PC-3 (cell line): ENCODE measurements at regions not wholly inside any gene's neighbourhood (a gene's known extent, or its start where the extent isn't known, plus 50 kb on each side); places are given as distances from the start of the nearest gene placed in this dataset.

Experiments
- ATAC-seq: fragments of 200-7000 bp; cut with Tn5 transposase; 2 replicates; pipeline ENCODE4 v1.9.1; 2020; ENCODE audit warnings: mild to moderate bottlenecking, moderate library complexity
- BruUV-seq: library from RNA; stranded (reverse); fragments of 400-500 nt; replicated peaks from 2 replicates; lab custom pipeline; 2021; lab: Mats Ljungman, UMichigan
- CTCF ChIA-PET: fragments of 300-600 bp; sonication (Branson Sonifier 250); formaldehyde crosslinking; loops from one replicate; lab custom pipeline; 2022; ENCODE audit warnings: antibody characterized with exemption; lab: Charles Lee
- POLR2A ChIA-PET: fragments of 300-600 bp; sonication (Branson Sonifier 250); formaldehyde crosslinking; loops from one replicate; lab custom pipeline; 2022; ENCODE audit warnings: antibody characterized with exemption; ENCODE audit not compliant: unreplicated experiment; lab: Charles Lee
- DNase-seq: peaks from one replicate; pipeline ENCODE4 v3.0.0-alpha.2; 2015
- H2AFZ ChIP-seq: fragments of 300-600 bp; sonication (generic); 2 replicates; pipeline ENCODE4 v1.6.0; 2016; ENCODE audit warnings: antibody characterized with exemption, low read length
- H3F3A ChIP-seq: fragments of 300-600 bp; sonication (generic); one replicate; pipeline ENCODE4 v1.6.0; 2017; ENCODE audit warnings: antibody characterized with exemption, low read length, control low read depth, mild to moderate bottlenecking; ENCODE audit not compliant: unreplicated experiment
- H3K27ac ChIP-seq: fragments of 300-600 bp; sonication (generic); 2 replicates; pipeline ENCODE4 v1.5.1; 2016; ENCODE audit warnings: mild to moderate bottlenecking, low read length
- H3K27me3 ChIP-seq: fragments of 300-600 bp; sonication (generic); 2 replicates; pipeline ENCODE4 v1.6.1; 2016; ENCODE audit warnings: low read length, mixed read lengths
- H3K36me3 ChIP-seq: fragments of 300-600 bp; sonication (generic); 2 replicates; pipeline ENCODE4 v1.6.1; 2016; ENCODE audit warnings: low read depth, mixed run types, low read length, mixed read lengths
- H3K4me1 ChIP-seq: fragments of 300-600 bp; sonication (generic); 2 replicates; pipeline ENCODE4 v1.5.1; 2016; ENCODE audit warnings: low read length; ENCODE audit not compliant: insufficient read depth
- H3K4me2 ChIP-seq: fragments of 300-600 bp; sonication (generic); 2 replicates; pipeline ENCODE4 v1.6.0; 2016; ENCODE audit warnings: low read length
- H3K4me3 ChIP-seq: fragments of 300-600 bp; sonication (generic); 2 replicates; pipeline ENCODE4 v1.5.1; 2016; ENCODE audit warnings: mild to moderate bottlenecking, low read length, mixed read lengths
- H3K79me2 ChIP-seq: fragments of 300-600 bp; sonication (generic); 2 replicates; pipeline ENCODE4 v1.6.1; 2017; ENCODE audit warnings: low read length, mixed read lengths
- H3K9ac ChIP-seq: fragments of 300-600 bp; sonication (generic); 2 replicates; pipeline ENCODE4 v1.6.0; 2016; ENCODE audit warnings: mild to moderate bottlenecking, low read length
- H3K9me2 ChIP-seq: fragments of 300-600 bp; sonication (generic); replicated peaks from 2 replicates; pipeline ENCODE4 v1.6.1; 2016; ENCODE audit warnings: mixed run types, low read length, mixed read lengths
- H3K9me3 ChIP-seq: fragments of 300-600 bp; sonication (generic); 2 replicates; pipeline ENCODE4 v1.6.1; 2016; ENCODE audit warnings: low read length, mixed read lengths
- H4K20me1 ChIP-seq: fragments of 300-600 bp; sonication (generic); 2 replicates; pipeline ENCODE4 v1.6.1; 2016; ENCODE audit warnings: low read length, mixed read lengths
- EZH2 ChIP-seq: fragments of 300-600 bp; sonication (generic); IDR thresholded peaks from one replicate; pipeline ENCODE4 v1.6.1; 2017; ENCODE audit warnings: antibody characterized with exemption, mild to moderate bottlenecking, low read length; ENCODE audit not compliant: unreplicated experiment
- EZH2phosphoT487 ChIP-seq: fragments of 300-600 bp; sonication (generic); IDR thresholded peaks from 2 replicates; pipeline ENCODE4 v1.6.1; 2018; ENCODE audit warnings: mild to moderate bottlenecking, antibody characterized with exemption, low read length, borderline replicate concordance
- intact Hi-C: fragments of 100-400 bp; cut with micrococcal nuclease; formaldehyde crosslinking; loops from 2 replicates; pipeline ENCODE4 v1.9.0; 2023
- TF ChIP-seq, protein P1 (sequence below): fragments of 300-600 bp; sonication (generic); conservative IDR thresholded peaks from 2 replicates; pipeline ENCODE4 v1.5.1; 2017; ENCODE audit warnings: antibody characterized with exemption, low read depth, mild to moderate bottlenecking, low read length

DNA sequence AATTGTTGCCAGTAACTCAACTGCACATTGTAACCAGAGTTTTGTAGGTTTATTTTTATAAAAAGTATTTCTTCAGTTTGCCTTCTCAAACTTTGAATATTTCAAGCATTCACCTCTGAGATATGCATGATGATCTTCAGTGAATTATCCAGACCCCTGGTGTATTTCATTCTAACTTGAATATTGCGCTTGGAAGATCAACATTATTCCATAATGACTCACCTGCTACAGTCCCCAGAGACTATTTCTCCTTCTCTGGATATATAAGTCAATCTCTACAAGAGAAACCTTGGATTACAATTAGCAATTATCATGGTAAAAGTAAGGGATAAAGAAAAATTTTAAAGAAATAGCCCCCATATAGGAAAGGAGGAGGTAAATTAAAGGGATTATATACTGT is 1041.0 kb downstream of the TLE1 start:
- no peak overlapping the region for H3K4me2 ChIP-seq
- H3K27me3 ChIP-seq: no peaks in the 10 kb centered on the region
- no peak overlapping the region for H3K4me3 ChIP-seq
- H3K79me2 ChIP-seq: no peaks in the 10 kb centered on the region
- DNase-seq (peak; percentile 25), ATAC-seq (no peak)
- CTCF ChIA-PET: no interaction called here
- no peak overlapping the region for H3K27ac ChIP-seq
- H3K36me3 ChIP-seq: no peaks in the 10 kb centered on the region
- H2AFZ ChIP-seq: no peak overlapping the region
- no TSS peak for BruUV-seq
- TF ChIP-seq, protein P1, sequence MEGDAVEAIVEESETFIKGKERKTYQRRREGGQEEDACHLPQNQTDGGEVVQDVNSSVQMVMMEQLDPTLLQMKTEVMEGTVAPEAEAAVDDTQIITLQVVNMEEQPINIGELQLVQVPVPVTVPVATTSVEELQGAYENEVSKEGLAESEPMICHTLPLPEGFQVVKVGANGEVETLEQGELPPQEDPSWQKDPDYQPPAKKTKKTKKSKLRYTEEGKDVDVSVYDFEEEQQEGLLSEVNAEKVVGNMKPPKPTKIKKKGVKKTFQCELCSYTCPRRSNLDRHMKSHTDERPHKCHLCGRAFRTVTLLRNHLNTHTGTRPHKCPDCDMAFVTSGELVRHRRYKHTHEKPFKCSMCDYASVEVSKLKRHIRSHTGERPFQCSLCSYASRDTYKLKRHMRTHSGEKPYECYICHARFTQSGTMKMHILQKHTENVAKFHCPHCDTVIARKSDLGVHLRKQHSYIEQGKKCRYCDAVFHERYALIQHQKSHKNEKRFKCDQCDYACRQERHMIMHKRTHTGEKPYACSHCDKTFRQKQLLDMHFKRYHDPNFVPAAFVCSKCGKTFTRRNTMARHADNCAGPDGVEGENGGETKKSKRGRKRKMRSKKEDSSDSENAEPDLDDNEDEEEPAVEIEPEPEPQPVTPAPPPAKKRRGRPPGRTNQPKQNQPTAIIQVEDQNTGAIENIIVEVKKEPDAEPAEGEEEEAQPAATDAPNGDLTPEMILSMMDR: no peak
- TF ChIP-seq EZH2phosphoT487 (no peak), EZH2 (no peak)
- no peaks in the 10 kb centered on the region for H3F3A ChIP-seq
- H3K9me3 ChIP-seq: no peaks in the 10 kb centered on the region
- intact Hi-C loops: no loop called here
- POLR2A ChIA-PET: no interaction called here
- H3K9me2 ChIP-seq: no peaks in the 10 kb centered on the region
- no peaks in the 10 kb centered on the region for H4K20me1 ChIP-seq
- peaks cover 12% of the 10 kb centered on the region; the same call in 1 of the 2 replicates for H3K4me1 ChIP-seq
- H3K9ac ChIP-seq: no peak overlapping the region

DNA sequence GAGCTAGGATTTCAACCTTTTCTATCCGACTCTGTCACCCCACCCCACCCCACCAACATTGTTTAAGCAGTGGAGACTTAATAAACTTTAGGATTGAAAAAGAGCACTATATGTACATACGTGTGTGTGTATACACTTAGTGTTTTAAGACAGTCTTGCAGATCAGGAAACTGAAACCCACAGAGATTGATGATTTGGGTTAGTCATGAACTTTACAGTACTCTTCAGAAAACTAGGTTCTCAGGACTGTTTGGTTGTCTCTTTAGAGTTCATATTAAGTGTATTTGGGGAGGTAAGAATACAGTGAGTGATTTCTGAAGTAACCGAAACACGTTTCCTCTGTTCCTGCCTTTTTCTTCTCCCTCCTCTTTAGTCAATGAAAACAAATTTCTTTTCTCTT is 1043.1 kb downstream of the TLE1 start:
- no peak for ATAC-seq
- POLR2A ChIA-PET: no interaction called here

DNA sequence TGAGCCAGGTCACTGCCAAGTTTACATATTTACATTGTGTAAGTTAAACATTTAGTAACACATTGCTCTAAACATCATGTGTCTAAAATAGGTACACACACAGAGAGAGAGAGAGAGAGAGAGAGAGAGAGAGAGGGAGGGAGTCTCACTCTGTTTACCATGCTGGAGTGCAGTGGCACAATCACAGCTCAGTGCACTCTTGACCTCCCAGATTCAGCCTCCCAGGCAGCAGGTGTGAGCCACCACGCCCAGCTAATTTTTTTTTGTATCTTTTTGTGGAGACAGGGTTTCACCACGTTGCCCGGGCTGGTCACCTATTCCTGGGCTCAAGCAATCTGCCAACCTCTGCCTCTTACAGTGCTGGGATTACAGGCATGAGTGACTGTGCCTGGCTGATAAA is 1045.3 kb downstream of the TLE1 start:
- ChIA-PET CTCF (no interaction called here), POLR2A (no interaction called here)
- H3K79me2 ChIP-seq: no peaks in the 10 kb centered on the region
- peaks cover 9% of the 10 kb centered on the region; the same call in 1 of the 2 replicates for H3K4me1 ChIP-seq
- H3K9me2 ChIP-seq: no peaks in the 10 kb centered on the region
- no peak overlapping the region for H3K27ac ChIP-seq
- no peak overlapping the region for H3K4me2 ChIP-seq
- ATAC-seq (no peak), DNase-seq (no peak)
- no TSS peak for BruUV-seq
- intact Hi-C loops: no loop called here
- H3K9me3 ChIP-seq: no peaks in the 10 kb centered on the region
- H3K27me3 ChIP-seq: no peaks in the 10 kb centered on the region
- no peak overlapping the region for H3K9ac ChIP-seq
- H3K36me3 ChIP-seq: no peaks in the 10 kb centered on the region
- H2AFZ ChIP-seq: no peak overlapping the region
- no peaks in the 10 kb centered on the region for H3F3A ChIP-seq
- TF ChIP-seq EZH2phosphoT487: no peak
- TF ChIP-seq, protein P1: no peak
- TF ChIP-seq EZH2: no peak
- H3K4me3 ChIP-seq: no peak overlapping the region
- H4K20me1 ChIP-seq: no peaks in the 10 kb centered on the region

More for the DNA sequence above, 1043.1 kb downstream of the TLE1 start:
- no peaks in the 10 kb centered on the region for H3K9me2 ChIP-seq
- peaks cover 12% of the 10 kb centered on the region; the same call in 1 of the 2 replicates for H3K4me1 ChIP-seq
- no peak overlapping the region for H3K9ac ChIP-seq
- TF ChIP-seq EZH2phosphoT487: no peak
- TF ChIP-seq EZH2: no peak
- TF ChIP-seq, protein P1: no peak
- intact Hi-C loops: no loop called here
- no peaks in the 10 kb centered on the region for H3K79me2 ChIP-seq
- BruUV-seq: no TSS peak
- H3K27ac ChIP-seq: no peak overlapping the region
- H3K36me3 ChIP-seq: no peaks in the 10 kb centered on the region
- H3K4me3 ChIP-seq: no peak overlapping the region
- no peak overlapping the region for H2AFZ ChIP-seq
- no peaks in the 10 kb centered on the region for H3K27me3 ChIP-seq
- no peaks in the 10 kb centered on the region for H3F3A ChIP-seq
- no peaks in the 10 kb centered on the region for H4K20me1 ChIP-seq
- no peak for DNase-seq
- CTCF ChIA-PET: no interaction called here
- no peak overlapping the region for H3K4me2 ChIP-seq
- no peaks in the 10 kb centered on the region for H3K9me3 ChIP-seq
